ENCODE measurements at regions not wholly inside any gene's neighbourhood (a gene's known extent, or its start where the extent isn't known, plus 50 kb on each side); places are given as distances from the start of the nearest gene placed in this dataset.

DNA sequence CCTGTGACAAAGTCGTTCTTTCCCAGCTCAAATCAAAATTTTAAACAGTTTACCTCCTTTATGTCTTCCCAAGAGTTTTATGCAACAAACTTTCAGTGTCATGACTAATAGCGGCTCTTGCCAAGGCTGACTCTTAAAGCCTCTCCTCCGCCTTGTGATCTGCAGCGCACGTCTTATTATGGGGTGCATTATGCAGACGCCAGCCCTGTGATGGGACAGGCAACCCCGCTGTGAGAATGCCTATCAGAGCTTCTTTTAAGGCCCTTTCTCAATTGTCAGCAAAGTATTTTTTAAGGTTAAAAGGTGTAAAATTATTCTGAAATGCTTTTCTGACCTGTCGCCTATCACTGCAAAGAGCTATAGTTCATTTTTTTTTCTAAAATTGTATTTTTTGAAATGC lies 152.8 kb downstream of the SOX1 start:
- TF ChIP-seq POLR2AphosphoS5 (IDR thresholded peaks at IDR 0.05; ENCODE audit: insufficient read depth in 1 of 2, low read depth in 1 of 2) = no peak
- TF ChIP-seq, protein P1, sequence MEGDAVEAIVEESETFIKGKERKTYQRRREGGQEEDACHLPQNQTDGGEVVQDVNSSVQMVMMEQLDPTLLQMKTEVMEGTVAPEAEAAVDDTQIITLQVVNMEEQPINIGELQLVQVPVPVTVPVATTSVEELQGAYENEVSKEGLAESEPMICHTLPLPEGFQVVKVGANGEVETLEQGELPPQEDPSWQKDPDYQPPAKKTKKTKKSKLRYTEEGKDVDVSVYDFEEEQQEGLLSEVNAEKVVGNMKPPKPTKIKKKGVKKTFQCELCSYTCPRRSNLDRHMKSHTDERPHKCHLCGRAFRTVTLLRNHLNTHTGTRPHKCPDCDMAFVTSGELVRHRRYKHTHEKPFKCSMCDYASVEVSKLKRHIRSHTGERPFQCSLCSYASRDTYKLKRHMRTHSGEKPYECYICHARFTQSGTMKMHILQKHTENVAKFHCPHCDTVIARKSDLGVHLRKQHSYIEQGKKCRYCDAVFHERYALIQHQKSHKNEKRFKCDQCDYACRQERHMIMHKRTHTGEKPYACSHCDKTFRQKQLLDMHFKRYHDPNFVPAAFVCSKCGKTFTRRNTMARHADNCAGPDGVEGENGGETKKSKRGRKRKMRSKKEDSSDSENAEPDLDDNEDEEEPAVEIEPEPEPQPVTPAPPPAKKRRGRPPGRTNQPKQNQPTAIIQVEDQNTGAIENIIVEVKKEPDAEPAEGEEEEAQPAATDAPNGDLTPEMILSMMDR (IDR thresholded peaks at IDR 0.05) = no peak
- no peak for TF ChIP-seq POLR2A (IDR thresholded peaks at IDR 0.05)
